OCI-M2 (cell line): ENCODE measurements at regions not wholly inside any gene's neighbourhood (a gene's known extent, or its start where the extent isn't known, plus 50 kb on each side); places are given as distances from the start of the nearest gene placed in this dataset.

Experiments used
- DNase-seq: peaks from one replicate; lab custom pipeline; 2025; ENCODE audit not compliant: unreplicated experiment; lab: John Stamatoyannopoulos, UW

DNA sequence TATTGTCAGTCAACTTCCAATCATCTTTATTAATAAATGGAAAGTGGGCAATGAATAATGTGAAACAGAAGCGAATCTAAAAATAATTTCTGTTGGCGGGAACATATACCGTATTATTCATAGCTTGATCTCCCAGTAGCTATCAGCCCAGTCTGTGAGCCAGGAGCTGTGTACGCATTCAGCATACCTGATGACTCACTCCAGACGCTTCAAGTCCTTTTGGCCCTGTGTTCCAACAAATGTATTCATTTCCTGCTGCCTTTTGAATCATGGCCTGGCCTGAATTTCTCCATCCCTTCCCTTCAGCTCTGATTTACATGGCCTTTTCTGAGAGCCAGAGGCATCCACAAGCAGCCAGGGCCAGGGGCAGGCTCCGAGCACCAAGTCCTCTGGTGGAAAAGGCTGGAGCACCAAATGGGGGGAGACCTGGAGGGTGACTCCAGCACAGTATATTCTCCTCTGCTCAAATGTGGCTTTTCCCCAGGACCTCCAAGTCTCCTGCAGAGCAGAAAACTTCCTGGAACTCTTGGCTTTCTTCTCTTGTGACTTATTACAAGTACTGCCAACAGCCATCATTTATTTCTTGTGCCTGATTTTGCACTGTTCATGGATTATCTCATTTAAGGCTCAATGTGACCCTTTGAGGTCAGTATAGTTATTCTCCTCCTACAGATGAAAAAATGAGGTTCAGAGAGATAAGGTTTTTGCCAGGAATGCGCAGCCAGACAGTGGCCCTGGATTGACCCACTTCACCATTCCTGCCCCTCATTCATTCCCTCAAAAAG is 108.7 kb downstream of the EN1 start:
- no peak for DNase-seq

- no peak for DNase-seq
Measured at GRCh38 chr2:118738106-118738505, 109.3 kb downstream of the EN1 start.

DNA sequence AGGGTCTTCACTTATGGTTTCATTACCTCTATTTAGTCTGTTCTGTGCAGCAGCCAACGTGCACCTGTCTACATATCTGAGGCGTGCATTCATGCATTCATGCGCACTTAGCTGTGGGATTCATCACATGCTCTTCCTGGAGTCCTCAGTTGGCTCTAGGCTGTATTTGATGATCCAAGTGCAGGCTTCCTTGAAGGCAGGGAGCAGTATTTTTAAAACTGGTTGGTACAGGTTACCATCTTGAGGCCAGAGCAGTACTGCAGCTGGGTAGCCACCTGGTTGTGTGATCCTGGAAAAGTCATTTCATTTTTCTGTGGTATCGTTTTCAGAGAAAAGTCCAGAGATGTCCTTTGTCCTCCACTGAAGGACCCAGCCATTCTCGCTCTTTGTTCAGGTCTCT is 109.8 kb downstream of the EN1 start:
- DNase-seq, result no peak

DNA sequence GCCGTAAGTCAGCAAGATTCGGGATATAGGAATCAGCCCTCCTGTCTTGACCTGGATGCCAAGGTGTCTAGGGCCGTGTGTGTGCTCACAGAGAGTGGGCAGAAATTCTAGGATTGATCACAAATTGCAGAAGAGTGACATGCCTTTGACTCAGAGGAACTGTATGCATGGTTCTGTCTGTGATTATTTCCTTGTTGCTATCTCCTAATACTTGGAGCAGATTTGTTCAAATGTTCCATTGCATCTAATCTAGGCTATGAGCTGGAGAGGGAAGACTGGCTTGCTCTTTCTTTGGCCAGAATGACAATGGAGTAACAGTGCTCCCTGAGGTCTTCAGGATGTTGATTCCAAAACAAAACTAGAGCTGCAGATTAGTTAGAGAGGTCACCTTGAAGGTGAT is 115.0 kb downstream of the EN1 start:
- no peak for DNase-seq

DNA sequence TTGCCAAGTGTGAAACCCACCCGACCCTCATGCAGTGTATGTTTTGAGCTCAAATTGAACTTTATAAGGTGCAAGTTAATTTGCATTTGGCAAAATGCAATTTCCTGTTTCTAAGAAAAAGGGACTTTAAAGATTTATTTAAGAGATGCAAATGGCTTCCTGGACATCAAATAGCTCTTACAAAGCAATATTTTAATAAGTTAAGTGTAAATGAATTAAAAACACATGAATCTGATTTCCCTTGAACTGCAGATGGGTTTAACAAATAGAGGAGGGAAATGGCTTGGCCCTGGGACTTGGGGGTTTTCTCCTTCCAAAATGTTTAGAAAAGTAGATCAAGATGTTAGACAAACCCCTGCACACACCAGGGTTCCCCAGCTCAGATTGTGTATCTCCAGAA is 116.0 kb downstream of the EN1 start:
- DNase-seq, result no peak

DNA sequence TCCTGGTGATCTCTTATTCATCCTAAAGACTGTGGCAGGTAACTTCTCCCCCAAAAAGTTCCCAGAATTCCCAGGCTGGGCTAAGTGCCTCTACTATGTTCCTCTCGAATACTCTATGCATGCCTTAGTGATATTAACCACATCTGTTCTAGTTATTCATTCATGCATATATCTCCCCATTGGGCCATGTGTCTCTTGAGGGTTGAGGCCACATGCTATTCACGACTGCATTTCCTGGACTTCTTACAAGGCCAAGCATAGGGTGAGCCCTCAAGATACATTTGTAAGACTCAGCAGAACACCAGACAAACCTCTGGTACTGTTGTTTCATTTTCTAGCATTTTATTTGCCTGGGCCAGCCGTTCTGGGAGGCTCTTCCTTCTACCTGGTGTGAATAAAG is 117.0 kb downstream of the EN1 start:
- no peak for DNase-seq

GRCh38 chr2:118729760-118730159 is 117.7 kb downstream of the EN1 start:
- DNase-seq, result no peak

DNA sequence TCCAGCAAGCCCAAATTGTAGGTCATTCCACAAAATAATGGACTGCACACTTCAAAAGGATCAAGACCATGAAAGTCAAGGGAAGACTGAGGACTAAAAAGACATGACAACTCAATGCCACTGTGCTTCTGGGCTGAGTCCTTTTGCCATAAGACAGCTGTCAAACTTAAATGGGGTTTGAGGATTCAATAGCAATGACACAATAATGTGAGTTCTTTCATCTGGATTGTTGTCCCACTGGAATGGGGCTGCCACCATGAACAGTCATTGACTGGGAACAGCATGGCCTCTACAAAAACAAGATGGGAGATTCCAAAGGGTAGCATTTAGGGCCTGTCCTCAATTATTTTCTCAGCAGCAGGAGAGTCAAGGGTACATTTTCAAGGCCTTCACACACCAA is 118.5 kb downstream of the EN1 start:
- DNase-seq, result no peak

DNA sequence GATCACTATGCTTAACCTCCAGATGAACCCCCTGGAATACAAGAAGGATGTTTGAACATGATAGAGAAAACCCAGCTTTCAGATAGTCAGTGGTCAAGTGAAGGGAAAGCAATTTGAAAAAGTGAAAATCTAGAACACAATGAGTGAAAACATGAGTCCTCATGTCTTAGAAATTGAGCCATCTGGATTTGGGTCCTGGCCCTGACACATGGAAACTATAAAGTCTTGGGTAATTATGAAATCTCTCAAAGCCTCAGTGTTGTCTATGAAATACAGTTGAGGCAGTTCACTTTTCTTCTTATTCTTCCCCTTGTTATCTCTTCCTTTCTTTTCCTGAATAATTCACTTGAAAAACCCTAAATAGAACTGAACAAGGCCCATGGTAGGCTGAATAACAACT is 120.6 kb downstream of the EN1 start:
- DNase-seq, result no peak

GRCh38 chr2:118723394-118723793 is 124.1 kb downstream of the EN1 start:
- DNase-seq, result no peak

DNA sequence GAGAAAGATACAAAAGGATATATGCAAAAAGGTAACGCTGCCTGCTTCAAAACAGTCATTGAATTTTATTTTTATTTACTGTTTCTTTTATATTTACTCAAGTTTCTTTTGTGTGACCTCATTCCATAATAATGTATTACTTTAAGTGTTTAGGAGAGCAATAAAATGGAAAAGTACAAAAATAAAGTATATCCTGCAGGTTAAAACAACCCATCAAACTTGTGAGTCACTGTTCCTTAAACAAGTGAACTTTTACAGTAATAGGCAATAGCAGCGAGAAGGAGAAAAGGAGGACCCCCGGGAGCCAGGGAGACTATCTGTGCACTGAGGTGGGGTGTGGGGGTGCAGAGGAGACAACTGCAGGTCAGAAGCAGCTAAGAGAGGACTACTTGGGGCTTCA is 124.5 kb downstream of the EN1 start:
- DNase-seq, result no peak

DNA sequence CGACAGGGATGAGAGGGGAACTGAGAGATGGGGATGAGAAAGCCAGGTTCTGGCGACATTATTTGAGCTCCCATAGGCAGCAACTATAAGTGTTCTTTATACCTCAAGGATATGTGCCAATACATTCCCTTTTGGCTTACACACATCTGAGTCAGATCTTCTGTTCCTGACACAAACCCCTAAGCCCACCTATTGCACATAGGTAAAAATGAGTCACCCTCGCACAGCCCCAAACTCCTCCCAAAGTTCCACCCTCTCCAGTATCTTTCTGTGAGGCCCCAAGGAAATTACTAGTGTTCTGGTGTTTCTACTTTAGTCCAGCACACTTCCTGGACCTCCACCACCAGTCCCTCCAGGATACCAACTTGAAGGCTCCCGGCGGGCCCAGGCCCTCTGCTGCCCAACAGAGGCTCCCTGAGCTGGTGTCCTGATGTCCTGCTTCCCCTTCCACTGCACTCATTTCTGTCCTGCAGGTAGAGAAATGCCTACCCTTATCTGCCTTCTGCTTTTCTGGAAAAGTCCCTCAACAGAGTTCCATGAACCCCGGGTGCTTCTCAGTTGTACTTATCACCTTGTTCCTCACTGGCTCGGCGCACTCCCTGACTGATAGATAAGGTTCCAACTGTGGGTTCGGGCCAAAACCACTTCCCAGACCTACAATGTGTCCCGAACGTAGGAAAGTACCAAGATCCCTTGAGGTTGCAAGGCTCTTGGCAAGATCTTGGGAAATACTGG is 125.5 kb downstream of the EN1 start:
- DNase-seq, result no peak

- DNase-seq, result no peak
Measured at GRCh38 chr2:118720866-118721265, 126.6 kb downstream of the EN1 start.

GRCh38 chr2:118718921-118719320 is 128.5 kb downstream of the EN1 start:
- no peak for DNase-seq

GRCh38 chr2:118716102-118716501 is 131.3 kb downstream of the EN1 start:
- no peak for DNase-seq

DNA sequence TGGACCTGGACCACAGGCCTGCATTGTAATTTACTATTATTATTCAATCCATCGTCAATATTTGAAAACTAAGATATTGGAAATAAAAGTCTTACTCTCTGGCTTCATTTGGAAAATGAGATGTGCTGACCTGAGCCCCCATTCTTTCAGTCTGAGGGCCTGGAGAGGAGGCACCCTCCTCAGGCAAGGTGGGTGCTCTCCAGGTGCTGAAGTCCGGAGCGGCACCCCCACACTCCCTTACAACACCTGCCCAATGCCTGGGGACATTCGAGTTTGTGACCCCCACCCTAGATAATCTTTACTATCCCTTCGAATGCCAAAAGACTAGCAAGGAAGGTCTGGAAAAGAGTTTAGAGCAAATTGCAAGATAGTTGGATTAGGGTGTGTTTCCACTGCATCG is 133.3 kb downstream of the EN1 start:
- no peak for DNase-seq

- DNase-seq, result no peak
Measured at GRCh38 chr2:118711603-118712002, 135.8 kb downstream of the EN1 start.

GRCh38 chr2:118710481-118710880 is 137.0 kb downstream of the EN1 start:
- DNase-seq, result no peak

DNA sequence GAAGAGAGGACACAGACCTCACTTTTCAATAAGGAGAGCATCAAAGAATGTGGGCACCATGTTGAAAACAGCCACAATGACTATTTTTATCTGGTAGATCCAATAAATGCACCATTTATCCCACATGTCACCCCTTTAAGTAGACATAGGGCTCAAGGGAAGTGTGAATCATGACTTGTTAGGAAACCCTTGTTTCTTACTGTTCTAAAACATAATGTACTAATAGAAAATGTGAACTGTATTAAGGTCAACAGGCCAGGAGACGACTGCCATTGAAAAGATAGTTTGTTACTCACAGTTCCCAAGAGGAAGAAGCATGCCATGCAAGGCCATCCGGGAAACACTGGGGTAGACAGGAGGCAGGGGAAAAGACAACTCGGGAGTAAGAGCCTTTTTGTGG is 137.7 kb downstream of the EN1 start:
- DNase-seq, result no peak

DNA sequence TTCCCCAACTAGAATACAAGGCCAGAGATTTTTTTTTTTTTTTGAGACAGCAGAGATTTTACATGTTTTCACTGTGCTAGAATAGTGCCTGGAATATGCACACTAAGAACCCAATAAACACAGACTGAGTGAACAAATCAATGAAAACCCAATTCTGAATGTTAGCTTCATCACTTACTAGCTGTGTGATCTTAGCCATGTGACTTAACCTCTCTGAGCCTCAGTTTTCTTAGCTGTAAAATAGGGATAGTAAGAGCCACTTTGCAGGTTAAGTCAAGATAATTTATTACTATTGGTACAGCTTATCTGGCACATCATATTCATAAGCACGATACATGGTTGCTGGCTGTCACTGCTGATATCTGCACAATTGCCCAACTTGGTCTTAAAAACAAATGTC is 140.6 kb downstream of the EN1 start:
- no peak for DNase-seq

GRCh38 chr2:118706371-118706770 is 141.1 kb downstream of the EN1 start:
- no peak for DNase-seq

DNA sequence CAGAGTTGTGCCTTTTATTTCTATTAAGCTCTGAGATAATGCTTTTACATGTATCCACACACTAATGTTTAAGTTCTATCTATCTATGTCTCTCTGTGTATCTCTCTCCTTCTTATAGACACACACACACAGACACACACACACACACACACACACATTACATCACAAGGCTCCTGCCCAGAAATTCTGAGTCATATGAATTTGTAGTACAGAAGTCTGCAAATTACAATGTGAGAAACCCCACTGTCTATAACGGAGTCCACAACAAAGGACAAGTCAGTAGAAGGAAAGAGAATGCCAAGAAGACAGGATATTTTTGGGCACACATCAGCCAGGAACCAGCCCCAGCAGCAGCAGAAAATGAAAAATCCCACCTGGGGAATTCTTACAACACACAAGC is 142.4 kb downstream of the EN1 start:
- no peak for DNase-seq
